LNCAP (cell line): ENCODE measurements at regions not wholly inside any gene's neighbourhood (a gene's known extent, or its start where the extent isn't known, plus 50 kb on each side); places are given as distances from the start of the nearest gene placed in this dataset.

ENCODE experiments used
- TF ChIP-seq, protein P1 (sequence below): fragments of 450-650 bp; IDR thresholded peaks from 2 replicates; pipeline ENCODE4 v1.5.1; 2017; ENCODE audit warnings: mild to moderate bottlenecking

DNA sequence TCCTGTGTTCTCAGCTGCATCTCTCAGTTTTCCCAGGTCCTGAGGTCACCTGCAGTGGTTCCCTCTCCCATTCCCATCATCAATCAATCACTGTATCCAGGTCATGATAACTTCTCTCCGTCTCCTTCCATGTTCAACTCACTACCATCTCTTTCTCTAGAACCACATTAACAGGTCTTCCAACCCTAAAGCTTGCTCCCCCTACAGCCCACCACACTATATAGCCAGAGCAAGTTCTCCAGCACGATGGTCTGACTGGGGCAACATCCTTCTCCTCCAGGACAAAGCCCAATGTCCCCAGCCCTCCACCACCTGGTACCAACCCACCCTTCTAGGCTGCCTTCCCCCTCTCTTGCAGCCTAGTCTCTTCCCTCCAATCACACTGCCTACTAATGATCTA is 241.6 kb downstream of the CDK5RAP2 start:
- TF ChIP-seq, protein P1, sequence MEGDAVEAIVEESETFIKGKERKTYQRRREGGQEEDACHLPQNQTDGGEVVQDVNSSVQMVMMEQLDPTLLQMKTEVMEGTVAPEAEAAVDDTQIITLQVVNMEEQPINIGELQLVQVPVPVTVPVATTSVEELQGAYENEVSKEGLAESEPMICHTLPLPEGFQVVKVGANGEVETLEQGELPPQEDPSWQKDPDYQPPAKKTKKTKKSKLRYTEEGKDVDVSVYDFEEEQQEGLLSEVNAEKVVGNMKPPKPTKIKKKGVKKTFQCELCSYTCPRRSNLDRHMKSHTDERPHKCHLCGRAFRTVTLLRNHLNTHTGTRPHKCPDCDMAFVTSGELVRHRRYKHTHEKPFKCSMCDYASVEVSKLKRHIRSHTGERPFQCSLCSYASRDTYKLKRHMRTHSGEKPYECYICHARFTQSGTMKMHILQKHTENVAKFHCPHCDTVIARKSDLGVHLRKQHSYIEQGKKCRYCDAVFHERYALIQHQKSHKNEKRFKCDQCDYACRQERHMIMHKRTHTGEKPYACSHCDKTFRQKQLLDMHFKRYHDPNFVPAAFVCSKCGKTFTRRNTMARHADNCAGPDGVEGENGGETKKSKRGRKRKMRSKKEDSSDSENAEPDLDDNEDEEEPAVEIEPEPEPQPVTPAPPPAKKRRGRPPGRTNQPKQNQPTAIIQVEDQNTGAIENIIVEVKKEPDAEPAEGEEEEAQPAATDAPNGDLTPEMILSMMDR, result no peak

DNA sequence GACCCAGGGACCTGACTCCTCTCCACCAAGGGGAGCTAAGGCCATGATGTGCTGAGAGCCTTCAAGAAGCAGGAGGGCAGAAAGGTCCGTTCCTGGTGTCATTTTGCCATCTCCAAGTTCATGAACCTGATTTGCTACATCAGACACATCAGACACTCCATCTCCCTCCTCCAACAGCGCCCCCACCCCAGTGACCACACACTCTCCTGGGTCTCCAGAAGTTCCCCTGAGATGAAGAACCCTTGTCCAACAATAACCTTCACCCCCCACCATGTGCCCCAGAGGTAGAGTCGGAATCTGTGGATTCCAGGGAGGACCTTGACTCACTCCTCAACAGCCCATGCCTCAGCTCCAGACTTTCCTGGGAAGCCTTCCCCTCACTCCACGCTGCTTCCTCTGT is 242.8 kb downstream of the CDK5RAP2 start:
- TF ChIP-seq, protein P1, result no peak

DNA sequence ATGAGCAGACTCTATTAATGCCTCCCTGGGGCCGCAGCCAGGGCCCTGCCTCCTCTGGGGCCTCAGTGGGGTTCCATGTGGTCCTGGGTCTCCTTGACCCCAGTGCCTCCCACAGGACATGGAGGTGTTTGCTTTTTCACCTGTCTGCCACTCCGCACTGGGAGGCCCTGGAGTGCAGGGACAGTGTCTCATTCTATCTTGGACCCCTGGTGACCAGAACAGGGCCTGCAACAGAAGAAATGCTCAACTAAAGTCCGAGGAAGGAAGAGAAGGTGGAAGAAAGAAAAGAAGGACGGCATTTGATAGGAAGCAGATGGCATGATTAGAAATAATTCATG is 243.2 kb downstream of the CDK5RAP2 start:
- TF ChIP-seq, protein P1, result no peak

DNA sequence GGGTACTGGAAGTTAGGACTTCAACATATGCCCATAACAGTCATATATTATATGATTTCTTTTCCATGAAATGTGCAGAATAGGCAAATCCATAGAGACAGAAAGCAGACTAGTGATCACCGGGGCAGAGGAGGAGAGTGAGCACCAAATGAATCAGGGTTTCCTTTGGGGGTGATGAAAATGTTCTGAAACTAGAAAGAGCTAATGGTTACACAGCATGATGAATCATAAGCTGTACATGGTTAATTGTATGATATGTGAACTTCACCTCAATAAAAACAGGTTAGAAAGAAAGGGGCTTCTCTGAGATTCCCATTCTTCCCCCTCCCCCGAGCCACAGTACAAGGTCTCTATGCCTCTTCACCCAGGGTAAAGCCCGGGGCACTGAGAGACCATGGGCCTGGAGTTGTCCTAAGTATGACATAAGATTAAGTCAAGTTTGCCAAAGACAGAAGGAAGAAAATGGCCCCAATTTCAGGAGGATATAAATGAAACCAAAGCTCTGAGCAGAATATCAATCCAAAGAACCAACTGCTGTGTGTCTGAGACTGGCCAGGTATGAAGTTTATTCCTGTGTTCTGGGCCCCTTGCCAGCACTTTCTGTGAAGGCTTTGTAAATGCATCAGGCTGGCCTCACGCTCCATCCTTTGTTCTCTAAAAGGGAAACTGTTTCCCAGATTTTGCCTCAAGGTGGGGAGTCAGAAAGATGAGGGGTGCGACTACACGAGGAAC is 243.8 kb downstream of the CDK5RAP2 start:
- TF ChIP-seq, protein P1, result no peak

DNA sequence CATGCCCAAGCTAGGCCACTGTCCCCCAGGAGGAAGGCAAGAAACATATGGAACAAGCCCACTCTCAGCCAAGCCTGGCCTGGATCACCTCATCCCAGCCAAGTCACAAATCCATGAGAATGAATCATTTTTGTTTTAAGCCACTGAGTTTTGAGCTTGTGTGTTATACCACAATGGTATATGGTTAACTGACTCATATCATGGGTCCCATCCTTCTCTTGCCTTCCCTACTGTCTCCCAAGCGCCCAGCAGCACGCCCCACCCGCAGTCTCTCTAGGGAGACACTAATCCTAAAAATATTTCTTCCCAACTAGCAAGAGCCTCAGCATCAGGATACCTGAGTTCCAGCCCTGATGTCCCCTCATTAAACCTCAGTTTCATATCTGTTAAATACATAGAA is 248.1 kb downstream of the CDK5RAP2 start:
- TF ChIP-seq, protein P1, result no peak

DNA sequence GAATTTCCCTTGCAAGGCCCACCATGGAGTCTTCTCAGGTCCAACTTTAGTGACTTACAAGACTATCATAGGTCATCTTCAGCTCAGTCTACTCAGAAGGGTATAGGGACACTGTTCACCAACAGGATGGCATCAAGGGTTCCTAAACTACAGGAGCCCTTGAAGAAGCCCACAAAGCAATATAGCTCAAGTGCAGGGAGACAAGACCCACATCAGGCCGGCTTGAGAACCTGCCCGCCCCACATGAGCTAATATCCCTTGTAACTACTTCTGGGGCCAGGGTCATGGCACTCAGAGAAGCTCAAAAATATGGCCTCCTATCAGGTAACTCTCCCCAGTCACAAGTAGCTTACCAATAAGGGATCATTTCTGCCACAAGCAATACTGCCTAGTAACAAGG is 249.9 kb downstream of the CDK5RAP2 start:
- TF ChIP-seq, protein P1, result no peak

DNA sequence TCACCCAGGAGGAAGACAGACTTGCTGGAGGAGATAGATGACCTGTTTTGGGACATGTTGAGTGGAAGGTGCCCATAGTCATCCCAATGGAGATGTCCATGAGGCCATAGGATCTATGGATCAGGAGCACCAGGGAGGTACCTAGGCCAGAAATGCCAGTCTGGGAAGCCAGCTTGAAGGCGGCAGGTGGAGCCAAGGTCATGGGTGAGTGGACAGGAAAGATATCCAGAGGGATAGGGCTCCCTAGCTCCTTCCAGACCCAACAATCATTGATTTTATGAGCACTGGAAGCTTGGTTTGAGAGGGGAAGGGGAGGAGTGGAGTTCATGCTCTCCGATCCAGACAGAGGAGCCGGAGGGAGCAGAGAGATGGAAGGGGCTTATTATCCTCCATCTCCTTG is 252.6 kb downstream of the CDK5RAP2 start:
- TF ChIP-seq, protein P1, result no peak
